ENCODE measurements at regions not wholly inside any gene's neighbourhood (a gene's known extent, or its start where the extent isn't known, plus 50 kb on each side); places are given as distances from the start of the nearest gene placed in this dataset.

DNA sequence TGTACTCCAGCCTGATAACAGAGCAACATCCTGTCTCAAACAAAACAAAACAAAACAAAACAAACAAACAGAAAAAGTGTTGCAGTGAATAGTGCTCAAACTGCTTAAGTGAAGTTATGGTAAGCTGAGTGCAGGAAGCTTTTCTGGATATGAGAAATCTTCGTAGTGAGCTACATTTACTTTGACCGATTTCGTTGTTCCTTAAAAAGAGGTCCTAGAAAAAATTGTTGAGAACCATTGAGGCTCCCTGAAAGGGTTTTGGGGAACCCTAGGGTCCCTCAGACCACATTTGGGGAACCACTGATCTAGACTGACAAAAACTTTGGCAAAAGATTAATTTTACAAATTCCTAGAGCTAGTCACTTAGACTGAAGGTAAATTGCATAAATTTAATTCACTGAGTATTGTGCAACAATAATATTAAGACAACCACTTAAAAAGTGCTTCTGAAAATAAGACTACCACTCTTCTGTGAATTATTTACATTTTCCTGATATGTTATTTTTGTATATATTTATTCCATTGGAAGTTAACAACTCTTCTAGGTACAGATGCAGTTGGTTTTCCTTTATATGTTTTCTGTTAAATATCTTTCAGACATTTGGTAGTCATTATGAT is 149.6 kb downstream of the FHIP1A start:
- TF ChIP-seq, protein P1, sequence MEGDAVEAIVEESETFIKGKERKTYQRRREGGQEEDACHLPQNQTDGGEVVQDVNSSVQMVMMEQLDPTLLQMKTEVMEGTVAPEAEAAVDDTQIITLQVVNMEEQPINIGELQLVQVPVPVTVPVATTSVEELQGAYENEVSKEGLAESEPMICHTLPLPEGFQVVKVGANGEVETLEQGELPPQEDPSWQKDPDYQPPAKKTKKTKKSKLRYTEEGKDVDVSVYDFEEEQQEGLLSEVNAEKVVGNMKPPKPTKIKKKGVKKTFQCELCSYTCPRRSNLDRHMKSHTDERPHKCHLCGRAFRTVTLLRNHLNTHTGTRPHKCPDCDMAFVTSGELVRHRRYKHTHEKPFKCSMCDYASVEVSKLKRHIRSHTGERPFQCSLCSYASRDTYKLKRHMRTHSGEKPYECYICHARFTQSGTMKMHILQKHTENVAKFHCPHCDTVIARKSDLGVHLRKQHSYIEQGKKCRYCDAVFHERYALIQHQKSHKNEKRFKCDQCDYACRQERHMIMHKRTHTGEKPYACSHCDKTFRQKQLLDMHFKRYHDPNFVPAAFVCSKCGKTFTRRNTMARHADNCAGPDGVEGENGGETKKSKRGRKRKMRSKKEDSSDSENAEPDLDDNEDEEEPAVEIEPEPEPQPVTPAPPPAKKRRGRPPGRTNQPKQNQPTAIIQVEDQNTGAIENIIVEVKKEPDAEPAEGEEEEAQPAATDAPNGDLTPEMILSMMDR (IDR thresholded peaks at IDR 0.05; ENCODE audit: low read length), result no peak
- no peak for TF ChIP-seq EZH2phosphoT487 (IDR thresholded peaks at IDR 0.05; ENCODE audit: low read length)

Data from MM.1S (cell line).